ENCODE measurements at regions not wholly inside any gene's neighbourhood (a gene's known extent, or its start where the extent isn't known, plus 50 kb on each side); places are given as distances from the start of the nearest gene placed in this dataset.

GRCh38 chr3:44012160-44012899 is 229.4 kb upstream of the TOPAZ1 start:
- no peak overlapping the region for H3K4me3 ChIP-seq (ENCODE audit: control insufficient read depth, low read depth, low read length)
- no peak for TF ChIP-seq CTCF (conservative IDR thresholded peaks at IDR 0.05; ENCODE audit: control insufficient read depth, insufficient read depth, low read depth, low read length)
- DNase-seq (ENCODE audit: low read depth), result no peak

- TF ChIP-seq CTCF (conservative IDR thresholded peaks at IDR 0.05; ENCODE audit: control insufficient read depth, insufficient read depth, low read depth, low read length), result no peak
- no peak for DNase-seq (ENCODE audit: low read depth)
These were observed 227.7 kb upstream of the TOPAZ1 start for GRCh38 chr3:44013967-44014366.

GRCh38 chr3:44015170-44015569 is 226.5 kb upstream of the TOPAZ1 start:
- no peak for TF ChIP-seq CTCF (conservative IDR thresholded peaks at IDR 0.05; ENCODE audit: control insufficient read depth, insufficient read depth, low read depth, low read length)
- no peak for DNase-seq (ENCODE audit: low read depth)
- H3K4me3 ChIP-seq (ENCODE audit: control insufficient read depth, low read depth, low read length), result no peak overlapping the region

More at GRCh38 chr3:44013967-44014366, 227.7 kb upstream of the TOPAZ1 start:
- H3K4me3 ChIP-seq (ENCODE audit: control insufficient read depth, low read depth, low read length), result no peak overlapping the region

GRCh38 chr3:44016818-44017217 is 224.9 kb upstream of the TOPAZ1 start:
- TF ChIP-seq CTCF (conservative IDR thresholded peaks at IDR 0.05; ENCODE audit: control insufficient read depth, insufficient read depth, low read depth, low read length), result no peak
- DNase-seq (ENCODE audit: low read depth), result no peak

GRCh38 chr3:44018926-44019325 is 222.8 kb upstream of the TOPAZ1 start:
- H3K4me3 ChIP-seq (ENCODE audit: control insufficient read depth, low read depth, low read length), result no peak overlapping the region
- no peak for DNase-seq (ENCODE audit: low read depth)
- no peak for TF ChIP-seq CTCF (conservative IDR thresholded peaks at IDR 0.05; ENCODE audit: control insufficient read depth, insufficient read depth, low read depth, low read length)

More at GRCh38 chr3:44016818-44017217, 224.9 kb upstream of the TOPAZ1 start:
- no peak overlapping the region for H3K4me3 ChIP-seq (ENCODE audit: control insufficient read depth, low read depth, low read length)

GRCh38 chr3:44019736-44020135 is 221.9 kb upstream of the TOPAZ1 start:
- no peak for TF ChIP-seq CTCF (conservative IDR thresholded peaks at IDR 0.05; ENCODE audit: control insufficient read depth, insufficient read depth, low read depth, low read length)
- H3K4me3 ChIP-seq (ENCODE audit: control insufficient read depth, low read depth, low read length), result no peak overlapping the region
- no peak for DNase-seq (ENCODE audit: low read depth)
